ENCODE measurements at regions not wholly inside any gene's neighbourhood (a gene's known extent, or its start where the extent isn't known, plus 50 kb on each side); places are given as distances from the start of the nearest gene placed in this dataset.

GRCh38 chr14:89014569-89014850, 190.1 kb downstream of the TTC8 start:
- no peak for TF ChIP-seq CTCF (IDR thresholded peaks at IDR 0.05)
- no peak for TF ChIP-seq ZSCAN18 (CRISPR knock-in tag; IDR thresholded peaks at IDR 0.05)
- no peak for TF ChIP-seq MAX (CRISPR knock-in tag; IDR thresholded peaks at IDR 0.05)
